IMR-90 (cell line): ENCODE measurements at regions not wholly inside any gene's neighbourhood (a gene's known extent, or its start where the extent isn't known, plus 50 kb on each side); places are given as distances from the start of the nearest gene placed in this dataset.

Source experiments
- ATAC-seq: fragments of 200-7000 bp; cut with Tn5 transposase; 2 replicates; pipeline ENCODE4 v1.9.1; 2020; ENCODE audit warnings: low read depth, mild to moderate bottlenecking, moderate library complexity
- BruUV-seq: library from RNA; stranded (reverse); fragments of 400-500 nt; replicated peaks from 2 replicates; lab custom pipeline; 2021; lab: Mats Ljungman, UMichigan
- CTCF ChIA-PET: fragments of 300-600 bp; formaldehyde crosslinking; extraction: SDS; loops from one replicate; lab custom pipeline; 2021; ENCODE audit warnings: antibody characterized with exemption; lab: Yijun Ruan, JAX
- POLR2A ChIA-PET: fragments of 300-600 bp; sonication (Branson Sonifier 250); formaldehyde crosslinking; loops from one replicate; lab custom pipeline; 2022; ENCODE audit warnings: antibody characterized with exemption; ENCODE audit not compliant: unreplicated experiment; lab: Charles Lee
- DNase-seq: peaks from one replicate; pipeline ENCODE4 v3.0.0; 2013
- H2AFZ ChIP-seq: replicated peaks from 2 replicates; pipeline ENCODE3; 2013; ENCODE audit warnings: low read length, mild to moderate bottlenecking; ENCODE audit not compliant: poor library complexity
- H2AK5ac ChIP-seq: 2 replicates; pipeline ENCODE4 v1.6.1; 2013; ENCODE audit warnings: low read depth, low read length, inconsistent platforms
- H2AK9ac ChIP-seq: replicated peaks from 2 replicates; pipeline ENCODE3; 2013; ENCODE audit warnings: mild to moderate bottlenecking, low read depth, low read length, moderate library complexity; ENCODE audit not compliant: poor library complexity
- H2BK120ac ChIP-seq: 2 replicates; pipeline ENCODE4 v1.6.1; 2013; ENCODE audit warnings: low read depth, low read length, inconsistent platforms
- H2BK15ac ChIP-seq: 3 replicates; pipeline ENCODE4 v1.6.1; 2013; ENCODE audit warnings: low read depth, low read length, inconsistent platforms
- H2BK20ac ChIP-seq: 2 replicates; pipeline ENCODE4 v1.6.1; 2013; ENCODE audit warnings: low read depth, mild to moderate bottlenecking, inconsistent platforms, low read length, moderate library complexity
- H2BK5ac ChIP-seq: 2 replicates; pipeline ENCODE4 v1.6.1; 2013; ENCODE audit warnings: mild to moderate bottlenecking, low read depth, low read length, inconsistent platforms; ENCODE audit not compliant: poor library complexity, severe bottlenecking
- H3K14ac ChIP-seq: replicated peaks from 2 replicates; pipeline ENCODE4 v1.6.1; 2013; ENCODE audit warnings: low read depth, low read length, inconsistent platforms
- H3K18ac ChIP-seq: 2 replicates; pipeline ENCODE4 v1.6.1; 2013; ENCODE audit warnings: low read depth, low read length, control low read depth
- H3K23ac ChIP-seq: 2 replicates; pipeline ENCODE4 v1.6.1; 2013; ENCODE audit warnings: low read depth, low read length, inconsistent platforms
- H3K27ac ChIP-seq: 2 replicates; pipeline ENCODE4 v1.5.1; 2013; ENCODE audit warnings: mild to moderate bottlenecking, control low read depth, low read length; ENCODE audit not compliant: insufficient read depth
- H3K27me3 ChIP-seq: 2 replicates; pipeline ENCODE4 v1.6.1; 2013; ENCODE audit warnings: low read length; ENCODE audit not compliant: control insufficient read depth, insufficient read depth
- H3K36me3 ChIP-seq: 2 replicates; pipeline ENCODE4 v1.6.1; 2013; ENCODE audit warnings: low read length, mixed read lengths; ENCODE audit not compliant: control insufficient read depth, insufficient read depth
- H3K4ac ChIP-seq: 2 replicates; pipeline ENCODE4 v1.6.1; 2013; ENCODE audit warnings: low read depth, low read length, inconsistent platforms
- H3K4me1 ChIP-seq: 2 replicates; pipeline ENCODE4 v1.6.1; 2013; ENCODE audit warnings: low read length, mixed read lengths; ENCODE audit not compliant: control insufficient read depth, insufficient read depth
- H3K4me2 ChIP-seq: 2 replicates; pipeline ENCODE4 v1.6.1; 2013; ENCODE audit warnings: low read depth, mild to moderate bottlenecking, control low read depth, low read length, moderate library complexity
- H3K4me3 ChIP-seq: 2 replicates; pipeline ENCODE4 v1.5.1; 2013; ENCODE audit warnings: low read depth, mild to moderate bottlenecking, control low read depth, low read length, moderate library complexity; ENCODE audit not compliant: insufficient read depth
- H3K56ac ChIP-seq: 2 replicates; pipeline ENCODE4 v1.6.1; 2013; ENCODE audit warnings: low read length, inconsistent platforms; ENCODE audit not compliant: insufficient read depth; ENCODE audit errors: extremely low read depth
- H3K79me1 ChIP-seq, 2 experiments: 2 replicates each; pipeline ENCODE4 v1.6.1; 2013; ENCODE audit warnings: low read length in 2 of 2, inconsistent platforms in 1 of 2, low read depth in 1 of 2
- H3K9ac ChIP-seq: 2 replicates; pipeline ENCODE4 v1.6.1; 2013; ENCODE audit warnings: low read depth, low read length, control low read depth
- H3K9me1 ChIP-seq: 2 replicates; pipeline ENCODE4 v1.6.1; 2013; ENCODE audit warnings: low read length, inconsistent platforms; ENCODE audit not compliant: insufficient read depth
- H3K9me3 ChIP-seq: 2 replicates; pipeline ENCODE4 v1.6.1; 2013; ENCODE audit warnings: low read length; ENCODE audit not compliant: control insufficient read depth, insufficient read depth
- H4K20me1 ChIP-seq: 2 replicates; pipeline ENCODE4 v1.6.1; 2013; ENCODE audit warnings: low read length, inconsistent platforms; ENCODE audit not compliant: insufficient read depth
- H4K5ac ChIP-seq: 2 replicates; pipeline ENCODE4 v1.6.1; 2013; ENCODE audit warnings: mild to moderate bottlenecking, low read depth, low read length, control low read depth
- H4K8ac ChIP-seq, 2 experiments: 2 replicates each; pipeline ENCODE4 v1.6.1; 2013; ENCODE audit warnings: low read depth in 2 of 2, low read length in 2 of 2, control low read depth in 1 of 2, inconsistent platforms in 1 of 2
- H4K91ac ChIP-seq: 2 replicates; pipeline ENCODE4 v1.6.1; 2013; ENCODE audit warnings: low read depth, low read length, inconsistent platforms; ENCODE audit not compliant: insufficient read depth
- BHLHE40 ChIP-seq: fragments of 150-350 bp; IDR thresholded peaks from 2 replicates; pipeline ENCODE4 v1.6.1; 2016; ENCODE audit warnings: mild to moderate bottlenecking, low read depth, low read length
- CEBPB ChIP-seq: IDR thresholded peaks from 2 replicates; pipeline ENCODE4 v1.6.1; 2012; ENCODE audit warnings: low read depth, low read length, improper control_type of control experiment
- CHD1 ChIP-seq: IDR thresholded peaks from 2 replicates; pipeline ENCODE4 v1.6.1; 2012; ENCODE audit warnings: low read depth, low read length, improper control_type of control experiment
- CTCF ChIP-seq: conservative IDR thresholded peaks from 2 replicates; pipeline ENCODE4 v1.5.1; 2012; ENCODE audit warnings: mild to moderate bottlenecking, low read depth, low read length, improper control_type of control experiment
- ELK1 ChIP-seq: fragments of 150-350 bp; IDR thresholded peaks from 2 replicates; pipeline ENCODE4 v1.6.1; 2016; ENCODE audit warnings: low read depth, mild to moderate bottlenecking, low read length, moderate library complexity, borderline replicate concordance
- FOS ChIP-seq: fragments of 150-350 bp; IDR thresholded peaks from 2 replicates; pipeline ENCODE4 v1.6.1; 2016; ENCODE audit warnings: low read depth, low read length
- MAFK ChIP-seq: IDR thresholded peaks from 2 replicates; pipeline ENCODE4 v1.6.1; 2012; ENCODE audit warnings: low read depth, low read length, improper control_type of control experiment
- MAZ ChIP-seq: IDR thresholded peaks from 2 replicates; pipeline ENCODE4 v1.6.1; 2012; ENCODE audit warnings: low read depth, mild to moderate bottlenecking, low read length, improper control_type of control experiment, moderate library complexity, borderline replicate concordance
- MXI1 ChIP-seq: IDR thresholded peaks from 2 replicates; pipeline ENCODE4 v1.6.1; 2012; ENCODE audit warnings: low read depth, mild to moderate bottlenecking, low read length, moderate library complexity, borderline replicate concordance
- NFE2L2 ChIP-seq: fragments of 150-350 bp; IDR thresholded peaks from 2 replicates; pipeline ENCODE4 v1.6.1; 2016; ENCODE audit warnings: low read depth, mild to moderate bottlenecking, low read length
- POLR2A ChIP-seq: IDR thresholded peaks from 2 replicates; pipeline ENCODE4 v1.6.1; 2012; ENCODE audit warnings: mild to moderate bottlenecking, low read depth, low read length
- RAD21 ChIP-seq: IDR thresholded peaks from 2 replicates; pipeline ENCODE4 v1.6.1; 2012; ENCODE audit warnings: low read length, improper control_type of control experiment
- RCOR1 ChIP-seq: IDR thresholded peaks from 2 replicates; pipeline ENCODE4 v1.6.1; 2012; ENCODE audit warnings: mild to moderate bottlenecking, low read length, improper control_type of control experiment; ENCODE audit not compliant: insufficient replicate concordance
- RFX5 ChIP-seq: IDR thresholded peaks from 2 replicates; pipeline ENCODE4 v1.8.0; 2012; ENCODE audit warnings: low read depth, mild to moderate bottlenecking, low read length, moderate library complexity
- SMC3 ChIP-seq: fragments of 150-350 bp; IDR thresholded peaks from 2 replicates; pipeline ENCODE4 v1.6.1; 2016; ENCODE audit warnings: low read depth, mild to moderate bottlenecking, antibody characterized with exemption, low read length, moderate library complexity
- USF2 ChIP-seq: fragments of 150-350 bp; IDR thresholded peaks from 2 replicates; pipeline ENCODE4 v1.6.1; 2017; ENCODE audit warnings: mild to moderate bottlenecking, antibody characterized with exemption, low read length, low read depth
- WGBS, 2 experiments: methylation state at CpG; one replicate each; pipeline versions ENCODE4 v1.1.5 to v1.1.7; 2013; ENCODE audit warnings: missing lambda C conversion rate in 2 of 2; ENCODE audit not compliant: insufficient read length in 1 of 2; ENCODE audit errors: extremely low coverage in 2 of 2; 5-methylcytosine and 5-hydroxymethylcytosine counted together
- dilution Hi-C: fragments of 300-500 bp; cut with HindIII; formaldehyde crosslinking; loops from one replicate; pipeline ENCODE4 v1.14.3; 2018; ENCODE audit warnings: low sequenced_read_pairs; ENCODE audit not compliant: unreplicated experiment
- in situ Hi-C: fragments of 300-500 bp; cut with MboI; formaldehyde crosslinking; loops from 3 replicates; pipeline ENCODE4 v1.14.3; 2019; ENCODE audit warnings: low sequenced_read_pairs, inconsistent platforms, mixed read lengths
- intact Hi-C: fragments of 100-400 bp; cut with micrococcal nuclease; formaldehyde crosslinking; loops from 2 replicates; pipeline ENCODE4 v1.10.0; 2022

GRCh38 chr11:70002433-70002832, 75.7 kb upstream of the ANO1 start:
- Histone ChIP-seq H3K9me1 (peaks cover 27% of the 10 kb centered on the region), H4K91ac (peak overlapping the region; percentile 31; the same call in 1 of the 2 replicates), H2BK20ac (peak overlapping the region; percentile 31; the same call in 1 of the 2 replicates), H2BK120ac (peak overlapping the region; percentile 31; the same call in 1 of the 2 replicates), H3K56ac (no peak overlapping the region), H4K5ac (no peak overlapping the region), H3K9me3 (no peaks in the 10 kb centered on the region), H3K9ac (no peak overlapping the region), H4K20me1 (no peaks in the 10 kb centered on the region), H4K8ac (peak overlapping the region in 1 of 2 experiments; percentile 45; a peak in 1 of 4 replicates), H2AFZ (no peak overlapping the region), H2BK15ac (peak overlapping the region; percentile 85; the same call in 1 of the 3 replicates), H3K36me3 (no peaks in the 10 kb centered on the region), H2BK5ac (no peak overlapping the region), H3K23ac (0 out of 2 replicates have a peak overlapping the region, but pooled peaks have one; percentile 11), H3K4ac (peak overlapping the region; percentile 49), H3K4me1 (peaks cover 20% of the 10 kb centered on the region), H3K27me3 (no peaks in the 10 kb centered on the region), H2AK5ac (peak overlapping the region; percentile 92), H2AK9ac (no peak overlapping the region), H3K14ac (0 out of 2 replicates have a peak overlapping the region, but pooled peaks have one; percentile 8), H3K4me3 (no peak overlapping the region), H3K27ac (no peak overlapping the region), H3K18ac (no peak overlapping the region), H3K79me1 (peaks cover 0 to 60% of the 10 kb centered on the region in 2 experiments; a peak in 3 of 4 replicates), H3K4me2 (no peak overlapping the region)
- in situ Hi-C loops (no loop called here), dilution Hi-C loops (no loop called here), intact Hi-C loops (no loop called here)
- no CpG with 5 or more reads among the region's 8 CpGs for WGBS, 2 experiments
- DNase-seq (no peak), ATAC-seq (no peak)
- ChIA-PET POLR2A (no interaction called here), CTCF (interaction anchor here (1.2 kb wide), 1 partner anchor 46 kb away, joined by 3 read pairs; no protein-coding TSS in a partner anchor)
- no TSS peak for BruUV-seq
- TF ChIP-seq RCOR1 (no peak), CHD1 (no peak), CTCF (no peak), RFX5 (no peak), POLR2A (no peak), MXI1 (no peak), RAD21 (no peak), MAFK (no peak), ELK1 (no peak), SMC3 (no peak), MAZ (no peak), BHLHE40 (no peak), USF2 (no peak), FOS (no peak), NFE2L2 (no peak), CEBPB (no peak)
